CD4-positive, alpha-beta T cell treated with Interleukin-17A for 1 hour (primary cell): ENCODE measurements at regions not wholly inside any gene's neighbourhood (a gene's known extent, or its start where the extent isn't known, plus 50 kb on each side); places are given as distances from the start of the nearest gene placed in this dataset.
A peak's percentile ranks its signal among the peaks of the same experiment; 100 is the strongest.
"Not testable (repeated sequence)": the region's sequence is repeated elsewhere in the genome, so short reads cannot be mapped to it uniquely, and the experiment has no call there.

ENCODE experiments used
- DNase-seq: peaks from one replicate; pipeline ENCODE4 v3.0.0-alpha.2; 2020

- not testable (repeated sequence) for DNase-seq
Measured at GRCh38 chr10:62500116-62500515, 125.9 kb downstream of the ZNF365 start.

GRCh38 chr10:62501547-62501946 is 127.4 kb downstream of the ZNF365 start:
- DNase-seq = no peak

- no peak for DNase-seq
Measured at GRCh38 chr10:62502995-62503613, 128.9 kb downstream of the ZNF365 start.

- DNase-seq = no peak
Measured at GRCh38 chr10:62503872-62504271, 129.7 kb downstream of the ZNF365 start.

- no peak for DNase-seq
Measured at GRCh38 chr10:62506371-62506770, 132.2 kb downstream of the ZNF365 start.

GRCh38 chr10:62511238-62511637 is 137.1 kb downstream of the ZNF365 start:
- no peak for DNase-seq

- DNase-seq = no peak
Measured at GRCh38 chr10:62511656-62512055, 137.5 kb downstream of the ZNF365 start.

GRCh38 chr10:62512732-62513475 is 138.7 kb downstream of the ZNF365 start:
- no peak for DNase-seq

- no peak for DNase-seq
Measured at GRCh38 chr10:62514079-62514693, 140.0 kb downstream of the ZNF365 start.

- DNase-seq = no peak
Measured at GRCh38 chr10:62517252-62517651, 143.1 kb downstream of the ZNF365 start.

GRCh38 chr10:62527019-62527827 is 153.1 kb downstream of the ZNF365 start:
- no peak for DNase-seq

GRCh38 chr10:62528441-62528840 is 154.3 kb downstream of the ZNF365 start:
- peak; percentile 61 for DNase-seq

- no peak for DNase-seq
Measured at GRCh38 chr10:62529396-62529795, 155.2 kb downstream of the ZNF365 start.

GRCh38 chr10:62534031-62534430 is 159.9 kb downstream of the ZNF365 start:
- DNase-seq = no peak

GRCh38 chr10:62538606-62539005 is 164.4 kb downstream of the ZNF365 start:
- DNase-seq = no peak

- no peak for DNase-seq
Measured at GRCh38 chr10:62540389-62540788, 166.2 kb downstream of the ZNF365 start.

GRCh38 chr10:62541811-62542210 is 167.6 kb downstream of the ZNF365 start:
- no peak for DNase-seq

GRCh38 chr10:62543571-62544355 is 169.6 kb downstream of the ZNF365 start:
- DNase-seq = no peak

GRCh38 chr10:62545160-62546066 is 171.2 kb downstream of the ZNF365 start:
- no peak for DNase-seq

GRCh38 chr10:62548686-62549085 is 174.5 kb downstream of the ZNF365 start:
- DNase-seq = no peak

GRCh38 chr10:62550173-62550572 is 176.0 kb downstream of the ZNF365 start:
- DNase-seq = no peak
